Memory B cell (primary cell): ENCODE measurements at regions not wholly inside any gene's neighbourhood (a gene's known extent, or its start where the extent isn't known, plus 50 kb on each side); places are given as distances from the start of the nearest gene placed in this dataset.

Source experiments
- ATAC-seq: fragments of 150-1000 bp; cut with Tn5 transposase; 2 replicates; pipeline ENCODE4 v1.10.0; 2021; ENCODE audit warnings: low read depth, mild to moderate bottlenecking, moderate library complexity
- DNase-seq, 2 donors: peaks; one replicate each; pipeline ENCODE4 v3.0.0; 2022; ENCODE audit warnings: low spot score in 2 of 2
- H3K27ac Mint-ChIP-seq: one replicate; pipeline ENCODE4 v1.8.0; 2022; ENCODE audit warnings: mild to moderate bottlenecking, moderate library complexity, mixed read lengths
- H3K27me3 Mint-ChIP-seq: one replicate; pipeline ENCODE4 v1.8.0; 2022; ENCODE audit warnings: mixed read lengths
- H3K36me3 Mint-ChIP-seq: one replicate; pipeline ENCODE4 v1.8.0; 2022; ENCODE audit warnings: mild to moderate bottlenecking, mixed read lengths
- H3K4me1 Mint-ChIP-seq: one replicate; pipeline ENCODE4 v1.8.0; 2022; ENCODE audit warnings: mixed read lengths
- H3K4me3 Mint-ChIP-seq: one replicate; pipeline ENCODE4 v1.8.0; 2022; ENCODE audit warnings: mild to moderate bottlenecking, moderate library complexity, mixed read lengths
- H3K9me3 Mint-ChIP-seq: one replicate; pipeline ENCODE4 v1.8.0; 2022; ENCODE audit warnings: mixed read lengths

- Mint-ChIP-seq H3K36me3 (no peaks in the 10 kb centered on the region), H3K4me3 (no peak overlapping the region), H3K4me1 (no peaks in the 10 kb centered on the region), H3K9me3 (peaks cover 7% of the 10 kb centered on the region), H3K27me3 (peaks cover 7% of the 10 kb centered on the region), H3K27ac (no peak overlapping the region)
- DNase-seq (no peak), ATAC-seq (no peak)
Measured at GRCh38 chr2:120981443-120981842, 245.8 kb downstream of the GLI2 start.

GRCh38 chr2:120982598-120982997 is 246.9 kb downstream of the GLI2 start:
- ATAC-seq (no peak), DNase-seq (no peak)
- no peaks in the 10 kb centered on the region for H3K4me1 Mint-ChIP-seq
- H3K27me3 Mint-ChIP-seq: peaks cover 7% of the 10 kb centered on the region
- H3K36me3 Mint-ChIP-seq: no peaks in the 10 kb centered on the region
- H3K27ac Mint-ChIP-seq: no peak overlapping the region
- peaks cover 7% of the 10 kb centered on the region for H3K9me3 Mint-ChIP-seq
- H3K4me3 Mint-ChIP-seq: no peak overlapping the region

- Mint-ChIP-seq H3K4me3 (no peak overlapping the region), H3K4me1 (no peaks in the 10 kb centered on the region), H3K27me3 (peaks cover 7% of the 10 kb centered on the region), H3K9me3 (peaks cover 6% of the 10 kb centered on the region), H3K27ac (no peak overlapping the region), H3K36me3 (no peaks in the 10 kb centered on the region)
- DNase-seq (no peak), ATAC-seq (no peak)
Measured at GRCh38 chr2:120983344-120983743, 247.7 kb downstream of the GLI2 start.

GRCh38 chr2:120984046-120984445 is 248.4 kb downstream of the GLI2 start:
- ATAC-seq (no peak), DNase-seq (no peak)
- peaks cover 7% of the 10 kb centered on the region for H3K27me3 Mint-ChIP-seq
- no peaks in the 10 kb centered on the region for H3K36me3 Mint-ChIP-seq
- no peak overlapping the region for H3K27ac Mint-ChIP-seq
- no peak overlapping the region for H3K4me3 Mint-ChIP-seq
- H3K4me1 Mint-ChIP-seq: no peaks in the 10 kb centered on the region
- peaks cover 6% of the 10 kb centered on the region for H3K9me3 Mint-ChIP-seq

GRCh38 chr2:120984452-120985173 is 248.9 kb downstream of the GLI2 start:
- Mint-ChIP-seq H3K36me3 (no peaks in the 10 kb centered on the region), H3K4me3 (no peak overlapping the region), H3K27me3 (peaks cover 7% of the 10 kb centered on the region)

GRCh38 chr2:120985174-120985996 is 249.7 kb downstream of the GLI2 start:
- H3K27ac Mint-ChIP-seq: no peak overlapping the region

More at GRCh38 chr2:120984452-120985173, 248.9 kb downstream of the GLI2 start:
- H3K27ac Mint-ChIP-seq: no peak overlapping the region
- no peaks in the 10 kb centered on the region for H3K4me1 Mint-ChIP-seq
- H3K9me3 Mint-ChIP-seq: peaks cover 6% of the 10 kb centered on the region
- no peak for ATAC-seq
- no peak for DNase-seq

GRCh38 chr2:120985997-120986651 is 250.5 kb downstream of the GLI2 start:
- Mint-ChIP-seq H3K4me1 (no peaks in the 10 kb centered on the region), H3K4me3 (no peak overlapping the region), H3K27me3 (peaks cover 4% of the 10 kb centered on the region), H3K36me3 (no peaks in the 10 kb centered on the region), H3K27ac (no peak overlapping the region), H3K9me3 (peaks cover 2% of the 10 kb centered on the region)
- DNase-seq (no peak), ATAC-seq (no peak)

More at GRCh38 chr2:120985174-120985996, 249.7 kb downstream of the GLI2 start:
- no peaks in the 10 kb centered on the region for H3K36me3 Mint-ChIP-seq
- no peak for ATAC-seq
- peaks cover 2% of the 10 kb centered on the region for H3K9me3 Mint-ChIP-seq
- no peak overlapping the region for H3K4me3 Mint-ChIP-seq
- DNase-seq: no peak
- H3K4me1 Mint-ChIP-seq: no peaks in the 10 kb centered on the region
- H3K27me3 Mint-ChIP-seq: peaks cover 4% of the 10 kb centered on the region

- no peak overlapping the region for H3K27ac Mint-ChIP-seq
- DNase-seq: no peak
- no peak overlapping the region for H3K4me3 Mint-ChIP-seq
- no peaks in the 10 kb centered on the region for H3K36me3 Mint-ChIP-seq
- H3K9me3 Mint-ChIP-seq: no peaks in the 10 kb centered on the region
- ATAC-seq: no peak
- peaks cover 4% of the 10 kb centered on the region for H3K27me3 Mint-ChIP-seq
- H3K4me1 Mint-ChIP-seq: no peaks in the 10 kb centered on the region
Measured at GRCh38 chr2:120986898-120987650, 251.4 kb downstream of the GLI2 start.

GRCh38 chr2:120988051-120988699 is 252.5 kb downstream of the GLI2 start:
- Mint-ChIP-seq H3K9me3 (no peaks in the 10 kb centered on the region), H3K27ac (no peak overlapping the region), H3K36me3 (no peaks in the 10 kb centered on the region), H3K4me3 (no peak overlapping the region), H3K27me3 (peaks cover 6% of the 10 kb centered on the region), H3K4me1 (no peaks in the 10 kb centered on the region)
- no peak for ATAC-seq
- no peak for DNase-seq

- no peak for DNase-seq
- Mint-ChIP-seq H3K27me3 (peaks cover 4% of the 10 kb centered on the region), H3K9me3 (no peaks in the 10 kb centered on the region), H3K36me3 (no peaks in the 10 kb centered on the region), H3K27ac (no peak overlapping the region), H3K4me1 (no peaks in the 10 kb centered on the region), H3K4me3 (no peak overlapping the region)
- ATAC-seq: no peak
Measured at GRCh38 chr2:120988700-120989511, 253.2 kb downstream of the GLI2 start.

- Mint-ChIP-seq H3K27ac (no peak overlapping the region), H3K4me3 (no peak overlapping the region), H3K9me3 (no peaks in the 10 kb centered on the region), H3K36me3 (no peaks in the 10 kb centered on the region), H3K4me1 (no peaks in the 10 kb centered on the region), H3K27me3 (peaks cover 4% of the 10 kb centered on the region)
- no peak for ATAC-seq
- no peak for DNase-seq
Measured at GRCh38 chr2:120989512-120990441, 254.1 kb downstream of the GLI2 start.

- no peak overlapping the region for H3K27ac Mint-ChIP-seq
- H3K36me3 Mint-ChIP-seq: no peaks in the 10 kb centered on the region
- no peaks in the 10 kb centered on the region for H3K4me1 Mint-ChIP-seq
- ATAC-seq (no peak), DNase-seq (no peak)
- no peak overlapping the region for H3K4me3 Mint-ChIP-seq
- no peaks in the 10 kb centered on the region for H3K9me3 Mint-ChIP-seq
- peaks cover 1% of the 10 kb centered on the region for H3K27me3 Mint-ChIP-seq
Measured at GRCh38 chr2:120990451-120990871, 254.8 kb downstream of the GLI2 start.
